ENCODE measurements at regions not wholly inside any gene's neighbourhood (a gene's known extent, or its start where the extent isn't known, plus 50 kb on each side); places are given as distances from the start of the nearest gene placed in this dataset.
"Not testable (repeated sequence)": the region's sequence is repeated elsewhere in the genome, so short reads cannot be mapped to it uniquely, and the experiment has no call there.

DNA sequence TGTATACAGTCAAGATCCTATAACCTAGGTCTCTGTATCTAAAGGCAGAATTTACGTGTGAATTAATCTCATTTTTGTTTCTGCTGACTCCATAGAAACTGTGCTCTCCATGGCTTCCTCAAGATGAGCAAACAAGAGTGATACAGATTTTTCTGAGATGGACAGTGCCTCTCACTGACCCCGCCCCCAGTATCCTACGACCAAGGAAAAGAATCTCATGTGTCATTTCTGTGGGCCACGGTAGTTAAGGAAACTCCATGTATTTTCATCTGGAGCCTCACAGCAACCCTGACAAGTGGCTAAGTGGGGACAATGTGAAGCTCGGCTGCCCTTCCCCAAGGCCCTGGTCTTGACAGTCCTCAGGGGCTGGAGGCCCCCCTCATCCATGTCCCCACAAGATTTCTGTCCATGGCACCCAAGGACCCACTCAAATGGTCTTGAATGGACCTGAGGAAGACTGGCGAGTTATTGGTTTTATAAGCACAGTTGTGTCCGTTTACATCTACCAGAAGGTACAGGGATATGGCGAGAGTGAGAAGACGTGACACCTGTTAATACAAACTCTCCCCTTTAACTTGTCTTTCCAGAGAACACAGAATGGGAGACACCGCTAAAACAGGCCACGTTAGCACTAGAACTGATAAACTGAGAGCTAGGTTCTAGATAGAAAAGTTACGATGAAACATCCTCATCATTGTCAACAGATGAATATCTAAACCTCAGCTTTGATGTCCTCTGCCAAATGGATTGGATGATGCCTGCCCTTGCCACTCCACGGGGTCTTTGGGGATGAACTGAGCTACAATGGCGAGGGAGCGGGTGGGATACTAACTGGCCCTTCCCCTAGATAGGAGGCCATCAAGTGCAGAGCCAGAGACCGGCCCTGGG lies 108.4 kb upstream of the EGLN3 start:
- DNase-seq, result no peak

DNA sequence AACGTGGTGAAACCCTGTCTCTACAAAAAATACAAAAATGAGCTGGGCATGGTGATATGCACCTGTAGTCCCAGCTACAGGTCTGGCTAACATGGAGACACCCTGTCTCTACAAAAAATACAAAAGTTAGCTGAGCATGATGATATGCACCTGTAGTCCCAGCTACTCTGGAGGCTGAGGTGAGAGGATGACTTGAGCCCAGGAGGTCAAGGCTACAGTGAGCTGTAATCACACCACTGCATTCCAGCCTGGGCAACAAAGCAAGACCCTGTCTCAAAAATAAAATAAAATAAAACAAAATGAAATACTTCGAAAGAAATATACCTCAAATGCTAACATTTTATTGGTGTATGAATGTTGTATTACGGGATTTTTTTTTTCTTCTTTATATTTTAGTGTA lies 107.6 kb upstream of the EGLN3 start:
- DNase-seq, result no peak

DNA sequence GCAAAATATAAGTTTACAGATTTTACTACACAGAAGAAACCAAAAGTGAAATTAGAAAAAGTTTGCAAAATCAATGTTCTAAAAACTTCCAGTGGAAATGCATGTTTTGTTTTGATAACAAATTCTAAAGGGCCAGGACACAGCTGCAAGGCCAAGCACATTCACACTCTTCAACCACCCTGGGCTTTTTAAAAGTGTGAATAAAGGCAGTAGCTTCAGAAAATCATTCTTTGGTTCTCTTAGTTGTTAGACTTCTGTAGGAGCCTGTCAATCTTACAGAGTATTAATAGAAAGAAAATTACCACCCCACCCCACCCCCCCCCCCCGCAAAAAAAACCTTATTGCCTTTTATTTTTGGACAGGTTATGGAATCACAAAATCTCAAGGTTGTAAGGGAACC lies 105.2 kb upstream of the EGLN3 start:
- no peak for DNase-seq

DNA sequence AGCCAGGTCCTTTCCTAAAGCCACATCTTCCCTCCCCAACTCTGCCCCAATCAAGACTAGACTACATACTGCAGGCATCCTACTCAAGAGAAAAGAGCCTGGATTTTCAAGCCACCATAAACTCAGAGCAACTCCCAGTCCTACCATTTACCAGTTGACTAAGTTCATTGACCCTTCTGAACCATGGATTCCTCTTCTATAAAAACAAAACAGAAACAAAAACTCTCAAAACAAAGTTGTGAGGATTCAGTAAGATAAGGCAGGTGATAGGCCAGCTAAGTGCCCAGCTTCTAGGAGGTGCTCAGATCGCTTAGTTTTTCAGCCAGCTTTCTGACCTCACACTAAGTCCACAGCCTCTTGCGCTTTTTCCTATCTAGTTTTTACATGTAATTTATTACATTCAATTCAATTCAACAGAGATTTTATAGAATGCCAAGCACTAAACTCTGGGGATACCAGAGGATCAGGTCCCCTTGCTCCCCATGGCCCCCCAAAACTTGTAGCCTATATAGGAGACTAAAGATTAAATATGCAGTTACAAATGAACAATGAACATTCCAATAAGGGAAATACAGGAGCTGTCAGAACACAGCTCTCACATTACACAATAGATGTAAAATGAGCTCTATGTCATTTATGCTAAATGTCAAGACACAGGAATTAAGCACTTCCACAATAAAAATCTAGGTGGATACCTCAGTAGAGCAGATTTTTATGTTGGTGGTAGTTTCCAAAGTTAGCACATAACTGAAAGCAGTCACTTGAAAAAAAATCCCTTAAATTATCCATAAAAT lies 104.5 kb upstream of the EGLN3 start:
- DNase-seq, result no peak

DNA sequence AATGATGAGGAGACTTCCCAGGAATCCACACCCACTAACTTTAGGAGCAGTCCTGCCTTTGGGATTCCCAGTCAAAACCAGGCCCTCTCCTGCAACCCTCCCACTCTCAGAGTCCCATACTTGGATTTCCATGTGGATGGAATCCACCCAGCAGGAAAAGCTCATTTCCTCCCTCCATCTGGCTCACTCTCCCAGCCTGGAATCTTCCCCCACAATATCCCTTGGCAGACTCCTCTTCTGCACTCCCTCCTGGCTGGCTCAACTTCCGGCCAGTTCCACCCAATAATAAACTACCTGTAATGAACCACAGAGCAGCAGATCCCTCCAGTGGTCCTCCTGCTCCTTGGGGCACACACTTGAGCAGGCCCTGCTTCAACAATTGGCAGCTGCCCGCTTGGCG lies 102.8 kb upstream of the EGLN3 start:
- DNase-seq, result no peak

DNA sequence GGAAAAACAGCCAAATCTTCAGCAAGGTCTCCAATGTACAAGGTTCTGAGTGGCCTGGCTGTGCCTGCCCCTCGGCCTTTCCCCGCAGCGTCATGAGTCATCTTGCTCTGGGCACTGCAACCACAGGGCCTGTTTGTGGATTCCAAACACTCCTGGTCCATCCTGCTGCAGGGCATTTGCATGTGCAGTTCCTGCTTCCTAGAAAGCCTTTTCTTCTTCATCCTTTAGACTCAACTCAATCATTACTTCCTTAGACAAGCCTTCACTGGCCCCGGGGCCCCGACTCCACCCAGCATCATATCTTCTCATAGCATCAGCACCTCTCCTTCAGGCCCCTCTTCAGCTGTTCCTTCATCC lies 101.8 kb upstream of the EGLN3 start:
- no peak for DNase-seq

DNA sequence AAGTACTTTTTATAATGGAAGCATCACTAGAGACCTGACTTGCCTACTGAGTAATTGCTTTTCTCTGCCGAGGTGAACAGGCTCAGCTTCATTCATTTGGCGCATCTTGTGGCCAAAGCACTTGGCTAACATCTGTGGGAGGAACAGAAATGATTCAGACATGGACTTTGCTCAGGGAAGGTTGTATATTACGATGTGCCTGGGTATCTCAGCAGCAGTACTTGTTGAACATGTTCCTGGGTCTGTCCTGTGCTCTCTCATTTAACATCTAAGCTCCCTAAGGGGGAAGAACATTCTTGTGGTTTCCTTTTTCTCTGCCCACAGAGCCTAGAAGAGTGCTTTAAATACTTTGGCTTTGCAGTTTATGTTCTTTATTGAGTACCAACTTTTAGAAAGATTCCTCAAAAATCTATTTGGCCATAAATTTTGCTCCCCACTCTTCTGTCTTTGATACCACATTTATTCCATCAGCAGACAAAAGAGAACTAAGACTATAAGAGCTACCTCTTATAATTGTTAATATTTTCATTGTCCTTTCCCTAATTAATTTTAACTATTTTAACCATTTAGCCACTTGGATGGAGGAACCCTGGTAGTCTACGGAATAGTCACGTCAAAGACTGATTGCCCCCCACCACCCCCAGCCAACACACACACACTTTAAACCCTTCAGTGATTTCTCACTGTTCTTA lies 101.2 kb upstream of the EGLN3 start:
- no peak for DNase-seq

DNA sequence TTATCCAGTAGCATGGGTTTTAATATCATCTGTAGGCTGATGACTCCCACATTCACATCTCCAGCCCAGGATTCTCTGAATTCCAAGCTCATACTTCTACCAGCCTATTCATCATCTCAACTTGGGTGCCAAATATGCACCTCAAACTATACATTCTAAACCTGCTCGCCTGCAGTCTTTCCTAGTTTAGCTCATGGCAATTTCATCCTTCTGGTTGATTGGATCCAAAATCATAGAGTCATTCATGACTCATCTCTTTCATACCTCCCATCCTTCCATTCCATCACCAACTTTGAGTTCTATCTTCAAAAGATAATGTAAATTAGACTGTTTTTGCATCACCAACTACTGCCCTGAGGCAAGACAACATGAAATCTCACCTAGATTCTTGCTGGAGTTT lies 99.7 kb upstream of the EGLN3 start:
- no peak for DNase-seq

DNA sequence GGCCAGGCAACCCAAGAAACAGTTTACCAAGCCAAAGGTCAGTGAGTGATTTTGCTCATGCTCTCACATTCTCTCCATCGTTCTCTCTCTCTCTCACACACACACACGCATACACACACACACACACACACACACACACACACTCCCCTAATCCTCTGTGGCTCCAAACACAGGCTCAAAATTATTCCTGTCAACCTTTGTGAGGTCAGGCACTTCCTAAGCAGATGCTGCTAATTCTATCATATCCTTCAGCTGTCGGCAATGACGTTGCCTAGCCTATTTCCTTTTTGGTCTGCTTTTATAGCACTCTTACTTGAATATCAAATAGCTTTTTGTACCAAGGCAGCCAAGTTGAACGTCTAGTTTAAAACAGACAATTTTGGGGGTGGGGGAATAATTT lies 98.9 kb upstream of the EGLN3 start:
- no peak for DNase-seq

DNA sequence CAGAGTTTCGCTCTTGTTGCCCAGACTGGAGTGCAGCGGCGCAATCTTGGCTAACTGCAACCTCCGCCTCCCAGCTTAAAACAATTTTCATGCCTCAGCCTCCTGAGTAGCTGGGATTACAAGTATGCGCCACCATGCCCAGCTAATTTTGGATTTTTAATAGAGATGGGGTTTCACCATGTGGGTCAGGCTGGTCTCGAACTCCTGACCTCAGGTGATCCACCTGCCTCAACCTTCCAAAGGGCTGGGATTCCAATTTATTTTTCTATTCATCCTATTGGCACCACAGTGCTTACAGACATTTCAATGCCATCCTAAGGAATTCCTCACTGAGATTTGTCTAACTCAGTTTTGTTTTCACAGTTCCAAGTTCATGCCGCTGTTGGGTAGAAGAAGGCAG lies 98.3 kb upstream of the EGLN3 start:
- not testable (repeated sequence) for DNase-seq

DNA sequence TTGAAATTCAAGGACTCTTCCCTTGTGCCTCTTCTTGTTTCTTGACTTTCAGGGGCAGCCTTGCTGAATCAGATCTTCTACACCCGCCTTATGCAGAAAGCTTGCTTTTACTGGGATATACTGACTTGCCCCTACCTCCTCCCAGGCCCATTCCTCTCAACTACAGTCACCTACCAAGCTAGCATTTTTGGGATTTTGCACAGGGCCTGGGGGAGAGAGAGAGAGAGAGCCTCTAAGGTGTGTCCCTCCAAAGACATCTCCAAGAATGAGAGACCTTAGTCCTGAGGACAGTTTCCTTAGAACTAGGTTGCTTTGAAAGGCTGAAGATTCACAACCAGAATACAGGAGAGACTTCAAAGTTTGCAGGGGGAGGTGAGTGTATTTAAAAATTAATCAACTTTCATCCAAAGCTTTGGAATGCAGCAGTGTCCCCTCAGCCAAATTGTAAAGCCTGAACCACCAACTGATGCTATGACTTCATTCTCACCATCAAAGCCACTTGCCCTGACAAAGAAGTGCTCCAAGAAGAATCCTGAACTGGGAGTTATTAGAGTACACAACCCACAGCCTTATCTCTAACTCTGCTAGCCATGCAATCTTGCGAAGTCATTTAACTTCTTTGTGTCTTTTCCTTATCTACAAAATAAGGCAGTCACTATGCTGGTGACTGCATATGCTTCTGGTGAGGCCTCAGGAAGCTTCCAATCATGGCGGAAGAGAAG lies 96.1 kb upstream of the EGLN3 start:
- DNase-seq, result no peak

DNA sequence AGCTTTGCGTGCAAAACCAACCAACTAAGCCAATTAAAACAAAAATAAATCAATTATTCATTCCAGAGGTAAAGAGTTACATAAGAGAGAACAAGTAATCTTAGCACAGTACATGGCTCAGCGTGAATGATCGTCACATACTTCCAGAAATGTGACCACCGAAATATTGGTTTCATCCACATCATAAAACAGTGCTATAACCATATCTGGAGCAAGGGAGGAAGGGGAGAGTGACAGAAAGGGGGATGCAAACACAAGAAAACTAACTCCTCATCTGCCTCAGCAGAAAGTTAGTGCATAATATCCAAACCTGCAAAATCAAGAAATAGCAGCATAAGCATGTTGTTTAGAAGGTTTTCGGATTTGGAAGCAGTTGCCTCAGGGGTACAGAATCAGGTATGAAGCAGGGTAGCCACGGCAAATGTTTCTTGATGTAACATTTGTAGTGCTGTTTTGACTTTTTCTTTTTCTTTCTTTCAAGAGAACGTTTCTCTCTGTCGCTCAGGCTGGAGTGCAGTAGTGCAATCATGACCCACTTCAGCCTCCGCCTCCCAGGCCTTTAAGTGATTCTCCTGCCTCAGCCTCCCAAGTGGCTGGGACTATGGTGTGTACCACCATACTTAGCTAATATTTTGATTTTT lies 93.9 kb upstream of the EGLN3 start:
- no peak for DNase-seq

DNA sequence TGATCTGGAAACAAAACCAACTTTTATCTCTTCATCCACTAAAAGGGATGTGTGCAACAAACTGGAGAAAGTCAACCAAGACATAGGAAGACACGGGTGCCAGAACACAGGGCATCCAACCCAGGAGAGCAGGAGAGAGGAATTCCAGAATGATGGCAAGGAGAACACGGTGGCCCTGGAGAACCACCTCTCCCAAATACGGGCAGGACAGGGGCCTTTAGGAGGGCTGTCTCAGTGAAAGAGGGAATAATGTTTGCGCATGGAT lies 93.4 kb upstream of the EGLN3 start:
- no peak for DNase-seq

DNA sequence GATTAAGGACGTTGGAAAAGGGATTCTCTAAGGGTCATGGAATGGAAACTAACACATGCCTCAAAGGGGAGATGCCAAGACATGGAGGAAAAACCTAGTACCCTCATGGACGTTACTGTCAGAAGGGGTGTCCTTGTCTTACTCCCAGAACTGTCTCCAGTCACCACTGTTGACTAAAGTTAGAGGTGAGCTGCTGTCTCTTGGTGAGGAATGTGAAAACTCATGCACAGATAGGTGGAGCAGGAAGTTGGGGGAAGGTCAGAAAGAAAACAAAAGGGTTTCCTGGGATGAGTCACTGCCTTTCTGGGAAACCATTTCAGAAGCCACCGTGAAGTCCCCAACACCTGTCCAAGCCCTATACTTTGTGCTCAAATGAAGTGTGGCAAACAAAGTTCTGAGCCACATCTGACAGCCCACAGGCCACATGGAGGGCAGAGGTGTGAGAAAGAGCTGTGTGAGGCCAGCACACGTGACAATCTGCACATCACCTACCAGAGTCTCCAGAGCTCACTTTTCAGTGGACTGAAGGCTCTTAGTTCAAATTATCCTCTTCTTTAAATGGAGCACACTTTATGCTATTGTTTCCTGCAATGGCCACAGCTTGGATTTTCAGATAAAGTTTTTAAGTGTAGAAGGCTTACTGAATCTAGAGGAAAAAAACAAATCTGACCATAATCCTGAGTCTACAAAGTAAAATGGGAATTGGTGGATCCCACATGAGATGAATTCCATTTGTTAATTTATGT lies 92.9 kb upstream of the EGLN3 start:
- DNase-seq, result peak; percentile 63

DNA sequence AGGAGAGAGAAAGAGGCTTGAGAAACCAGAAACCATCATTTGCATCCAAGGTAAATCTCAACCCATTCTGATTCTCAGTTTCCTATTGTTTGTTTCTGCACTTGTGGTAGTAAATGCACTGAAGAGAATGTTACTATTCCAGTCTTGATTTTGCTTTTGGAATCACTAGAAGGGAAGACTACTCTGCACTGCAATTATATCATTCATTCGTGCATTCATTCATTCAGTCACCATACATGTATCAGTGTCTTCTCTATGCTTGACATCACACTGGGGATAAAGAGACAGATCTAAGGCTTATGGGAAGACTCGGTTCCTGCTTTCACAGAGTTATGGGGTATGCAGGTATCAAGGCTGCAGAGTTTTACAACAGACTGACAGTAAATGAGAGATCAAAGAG lies 90.3 kb upstream of the EGLN3 start:
- no peak for DNase-seq

DNA sequence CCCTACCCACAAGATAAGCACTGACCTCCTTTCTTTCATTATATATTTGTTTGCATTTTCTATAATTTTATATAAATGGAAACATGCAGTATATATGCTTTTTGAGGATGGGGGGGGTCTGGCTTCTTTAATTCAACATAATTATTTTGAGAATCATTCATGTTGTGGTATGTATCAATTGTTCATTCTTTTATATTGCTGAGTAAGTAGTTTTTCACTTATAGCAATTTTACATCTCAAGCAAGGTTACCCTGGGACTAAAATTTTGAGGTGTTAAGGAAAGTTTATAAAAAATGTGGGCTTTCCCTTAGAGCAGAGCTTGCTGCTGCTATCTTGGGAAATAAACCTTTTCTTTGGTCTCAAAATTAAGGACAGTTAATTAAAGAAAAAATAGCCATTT lies 89.9 kb upstream of the EGLN3 start:
- no peak for DNase-seq

DNA sequence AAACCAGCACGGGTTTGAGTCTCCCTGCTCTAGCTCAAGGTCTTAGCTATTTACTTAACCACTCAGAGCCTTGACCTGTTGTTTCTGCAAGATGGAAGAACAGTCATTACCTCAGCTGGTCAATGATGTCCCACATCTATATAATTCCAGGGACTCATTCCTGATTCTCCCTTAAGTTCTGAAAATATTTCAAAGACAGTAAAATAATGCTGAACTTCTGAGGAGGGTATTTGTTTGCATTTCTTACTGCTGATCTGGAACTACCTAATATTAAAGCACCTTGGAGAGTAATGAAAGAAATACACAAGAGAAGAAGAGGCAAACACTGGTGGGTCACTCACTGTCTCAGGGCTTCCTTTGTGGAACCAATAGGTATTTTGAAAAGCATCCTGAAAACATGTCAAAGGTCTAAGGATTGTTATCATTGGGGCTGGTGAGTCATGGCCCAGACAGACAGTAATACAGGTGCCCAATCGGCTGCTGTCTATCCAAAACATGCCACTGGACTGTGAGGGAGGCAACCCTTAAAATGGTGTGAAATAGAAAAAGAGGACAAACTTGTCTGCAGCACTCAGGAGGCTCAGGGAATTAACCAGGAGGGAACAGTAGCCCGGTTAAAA lies 88.7 kb upstream of the EGLN3 start:
- no peak for DNase-seq

DNA sequence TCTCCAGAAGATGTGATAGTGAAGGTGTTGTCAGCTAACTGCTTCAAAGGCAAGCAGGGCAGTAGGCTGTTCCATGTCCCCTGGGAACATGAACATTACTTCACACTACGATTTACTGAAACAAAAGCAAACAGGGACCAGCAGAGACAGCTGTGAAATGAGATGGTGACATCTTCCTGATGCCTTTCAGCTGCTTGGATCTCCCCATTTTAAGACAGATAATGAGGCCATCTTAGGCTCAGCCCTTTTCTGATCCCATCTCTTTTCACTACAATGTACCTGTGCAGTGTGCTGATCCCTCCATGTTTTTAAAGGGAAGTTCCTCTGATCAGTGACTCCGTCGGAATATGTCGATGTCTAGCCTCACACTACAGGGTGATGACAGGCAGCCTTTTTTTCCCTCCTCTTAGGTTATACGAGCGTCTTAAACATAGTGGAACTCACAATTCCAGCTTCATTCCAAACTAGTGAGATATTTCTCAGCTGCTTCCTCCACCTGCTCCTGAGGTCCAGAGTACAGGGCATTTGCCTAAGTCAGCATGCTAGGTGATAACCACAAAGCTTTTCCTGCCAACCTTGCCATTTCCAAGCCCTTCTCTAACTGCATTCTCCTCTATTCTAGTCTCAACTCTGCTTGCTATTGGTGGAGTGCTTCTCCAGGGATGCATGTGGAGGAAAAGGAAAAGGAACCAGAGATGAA lies 87.6 kb upstream of the EGLN3 start:
- no peak for DNase-seq

DNA sequence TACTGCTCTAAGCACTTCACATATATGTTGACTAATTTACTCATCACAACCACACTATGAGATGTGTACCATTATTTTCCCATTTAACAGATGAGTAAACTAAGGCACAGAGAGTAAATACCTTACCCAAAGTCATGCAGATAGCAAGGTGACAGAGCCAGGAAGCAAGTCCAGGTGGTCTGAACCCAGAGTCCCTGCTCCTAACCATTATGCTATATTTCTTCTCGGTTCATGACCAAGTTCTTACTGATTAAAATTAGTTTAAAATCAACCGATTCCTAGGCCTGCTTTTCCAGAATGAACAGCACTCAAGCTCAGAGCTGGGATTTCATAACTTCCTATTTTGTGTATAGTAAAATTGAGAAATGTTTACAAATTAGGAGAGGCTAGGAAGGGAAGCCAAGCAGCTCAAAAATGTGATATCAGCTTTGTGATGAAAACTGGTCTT lies 85.5 kb upstream of the EGLN3 start:
- DNase-seq, result no peak

DNA sequence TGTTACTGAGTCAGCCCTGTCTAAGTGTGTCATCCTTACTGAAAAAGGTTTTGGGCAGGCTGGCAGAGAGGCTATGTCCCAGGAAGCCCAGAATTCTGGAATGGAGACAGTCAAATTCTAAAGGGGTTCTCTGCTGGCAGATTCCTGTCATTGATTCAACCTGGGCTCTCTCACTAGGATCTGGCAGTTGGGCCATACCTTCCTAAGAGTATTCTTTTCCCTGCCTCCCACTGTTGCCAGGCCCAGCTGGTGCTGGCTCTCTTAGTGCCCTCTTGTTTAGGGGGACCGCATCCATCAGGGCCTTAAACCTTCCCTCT lies 85.0 kb upstream of the EGLN3 start:
- no peak for DNase-seq

All from CD4-positive, alpha-beta T cell treated with Interleukin-15 for 1 hour (primary cell).